ENCODE measurements at regions not wholly inside any gene's neighbourhood (a gene's known extent, or its start where the extent isn't known, plus 50 kb on each side); places are given as distances from the start of the nearest gene placed in this dataset.
"Not testable (repeated sequence)": the region's sequence is repeated elsewhere in the genome, so short reads cannot be mapped to it uniquely, and the experiment has no call there.

DNA sequence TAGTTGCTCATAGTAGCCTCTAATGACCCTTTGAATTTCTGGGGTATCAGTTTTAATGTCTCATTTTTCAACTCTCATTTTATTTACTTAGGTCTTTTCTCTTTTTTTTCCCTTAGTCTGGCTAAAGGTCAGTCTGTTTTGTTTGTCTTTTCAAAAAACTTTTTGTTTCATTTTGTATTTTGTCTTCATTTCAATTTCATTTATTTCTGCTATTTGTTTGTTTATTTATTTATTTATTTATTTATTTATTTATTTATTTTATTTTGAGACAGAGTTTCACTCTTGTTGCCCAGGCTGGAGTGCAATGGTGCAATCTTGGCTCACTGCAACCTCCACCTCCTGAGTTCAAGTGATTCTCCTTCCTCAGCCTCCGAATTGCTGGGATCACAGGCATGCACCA is 1076.9 kb downstream of the PCDH7 start:
- TF ChIP-seq, protein P1, sequence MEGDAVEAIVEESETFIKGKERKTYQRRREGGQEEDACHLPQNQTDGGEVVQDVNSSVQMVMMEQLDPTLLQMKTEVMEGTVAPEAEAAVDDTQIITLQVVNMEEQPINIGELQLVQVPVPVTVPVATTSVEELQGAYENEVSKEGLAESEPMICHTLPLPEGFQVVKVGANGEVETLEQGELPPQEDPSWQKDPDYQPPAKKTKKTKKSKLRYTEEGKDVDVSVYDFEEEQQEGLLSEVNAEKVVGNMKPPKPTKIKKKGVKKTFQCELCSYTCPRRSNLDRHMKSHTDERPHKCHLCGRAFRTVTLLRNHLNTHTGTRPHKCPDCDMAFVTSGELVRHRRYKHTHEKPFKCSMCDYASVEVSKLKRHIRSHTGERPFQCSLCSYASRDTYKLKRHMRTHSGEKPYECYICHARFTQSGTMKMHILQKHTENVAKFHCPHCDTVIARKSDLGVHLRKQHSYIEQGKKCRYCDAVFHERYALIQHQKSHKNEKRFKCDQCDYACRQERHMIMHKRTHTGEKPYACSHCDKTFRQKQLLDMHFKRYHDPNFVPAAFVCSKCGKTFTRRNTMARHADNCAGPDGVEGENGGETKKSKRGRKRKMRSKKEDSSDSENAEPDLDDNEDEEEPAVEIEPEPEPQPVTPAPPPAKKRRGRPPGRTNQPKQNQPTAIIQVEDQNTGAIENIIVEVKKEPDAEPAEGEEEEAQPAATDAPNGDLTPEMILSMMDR (conservative IDR thresholded peaks at IDR 0.05; ENCODE audit: low read depth, low read length): not testable (repeated sequence)
- not testable (repeated sequence) for TF ChIP-seq EZH2 (IDR thresholded peaks at IDR 0.05; ENCODE audit: borderline replicate concordance, low read depth, low read length, poor library complexity, severe bottlenecking)
